HFFc6 (cell line): ENCODE measurements at regions not wholly inside any gene's neighbourhood (a gene's known extent, or its start where the extent isn't known, plus 50 kb on each side); places are given as distances from the start of the nearest gene placed in this dataset.

ENCODE experiments used
- DNase-seq: peaks from one replicate; pipeline ENCODE4 v3.0.0-alpha.2; 2018
- H3K27ac Mint-ChIP-seq: 2 replicates; pipeline ENCODE4 v1.8.0; 2020; ENCODE audit warnings: mild to moderate bottlenecking, mixed read lengths
- H3K27me3 Mint-ChIP-seq: 2 replicates; pipeline ENCODE4 v1.8.0; 2021; ENCODE audit warnings: mild to moderate bottlenecking, moderate library complexity, mixed read lengths; ENCODE audit not compliant: insufficient read depth
- H3K36me3 Mint-ChIP-seq: 2 replicates; pipeline ENCODE4 v1.8.0; 2021; ENCODE audit warnings: low read depth, mixed read lengths
- H3K4me1 Mint-ChIP-seq: 2 replicates; pipeline ENCODE4 v1.8.0; 2020; ENCODE audit warnings: low read depth, mixed read lengths
- H3K4me3 Mint-ChIP-seq: 2 replicates; pipeline ENCODE4 v1.8.0; 2020; ENCODE audit warnings: mild to moderate bottlenecking, moderate library complexity, mixed read lengths
- H3K9me3 Mint-ChIP-seq: 2 replicates; pipeline ENCODE4 v1.8.0; 2020; ENCODE audit warnings: mild to moderate bottlenecking, mixed read lengths
- TF ChIP-seq, protein P1 (sequence below): fragments of 200-600 bp; sonication (generic); IDR thresholded peaks from 2 replicates; pipeline ENCODE4 v1.5.0; 2021; ENCODE audit warnings: antibody characterized with exemption, mild to moderate bottlenecking

DNA sequence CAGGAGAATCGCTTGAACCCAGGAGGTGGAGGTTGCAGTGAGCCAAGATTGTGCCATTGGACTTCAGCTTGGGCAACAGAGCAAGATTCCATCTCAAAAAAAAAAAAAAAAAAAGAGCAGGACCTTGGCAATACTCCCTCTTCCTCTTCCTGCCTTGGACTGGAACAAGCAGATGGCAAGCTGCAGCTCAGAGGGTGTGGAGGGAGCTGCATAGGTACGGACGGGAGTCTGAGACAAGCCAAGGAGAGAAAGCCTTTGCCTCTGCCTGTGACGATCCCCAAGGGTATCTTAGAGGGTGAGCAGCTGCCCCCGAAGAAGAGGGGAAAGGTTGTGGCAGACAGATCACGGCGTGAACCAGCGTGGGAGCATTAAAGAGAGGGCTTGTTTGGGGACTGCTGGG lies 109.2 kb downstream of the AIPL1 start:
- H3K9me3 Mint-ChIP-seq, result peaks cover 5% of the 10 kb centered on the region; the same call in 1 of the 2 replicates
- TF ChIP-seq, protein P1, sequence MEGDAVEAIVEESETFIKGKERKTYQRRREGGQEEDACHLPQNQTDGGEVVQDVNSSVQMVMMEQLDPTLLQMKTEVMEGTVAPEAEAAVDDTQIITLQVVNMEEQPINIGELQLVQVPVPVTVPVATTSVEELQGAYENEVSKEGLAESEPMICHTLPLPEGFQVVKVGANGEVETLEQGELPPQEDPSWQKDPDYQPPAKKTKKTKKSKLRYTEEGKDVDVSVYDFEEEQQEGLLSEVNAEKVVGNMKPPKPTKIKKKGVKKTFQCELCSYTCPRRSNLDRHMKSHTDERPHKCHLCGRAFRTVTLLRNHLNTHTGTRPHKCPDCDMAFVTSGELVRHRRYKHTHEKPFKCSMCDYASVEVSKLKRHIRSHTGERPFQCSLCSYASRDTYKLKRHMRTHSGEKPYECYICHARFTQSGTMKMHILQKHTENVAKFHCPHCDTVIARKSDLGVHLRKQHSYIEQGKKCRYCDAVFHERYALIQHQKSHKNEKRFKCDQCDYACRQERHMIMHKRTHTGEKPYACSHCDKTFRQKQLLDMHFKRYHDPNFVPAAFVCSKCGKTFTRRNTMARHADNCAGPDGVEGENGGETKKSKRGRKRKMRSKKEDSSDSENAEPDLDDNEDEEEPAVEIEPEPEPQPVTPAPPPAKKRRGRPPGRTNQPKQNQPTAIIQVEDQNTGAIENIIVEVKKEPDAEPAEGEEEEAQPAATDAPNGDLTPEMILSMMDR, result no peak
- H3K27ac Mint-ChIP-seq, result no peak overlapping the region
- no peak overlapping the region for H3K4me3 Mint-ChIP-seq
- DNase-seq, result no peak
- H3K27me3 Mint-ChIP-seq, result peaks cover 4% of the 10 kb centered on the region
- no peaks in the 10 kb centered on the region for H3K36me3 Mint-ChIP-seq
- no peaks in the 10 kb centered on the region for H3K4me1 Mint-ChIP-seq

DNA sequence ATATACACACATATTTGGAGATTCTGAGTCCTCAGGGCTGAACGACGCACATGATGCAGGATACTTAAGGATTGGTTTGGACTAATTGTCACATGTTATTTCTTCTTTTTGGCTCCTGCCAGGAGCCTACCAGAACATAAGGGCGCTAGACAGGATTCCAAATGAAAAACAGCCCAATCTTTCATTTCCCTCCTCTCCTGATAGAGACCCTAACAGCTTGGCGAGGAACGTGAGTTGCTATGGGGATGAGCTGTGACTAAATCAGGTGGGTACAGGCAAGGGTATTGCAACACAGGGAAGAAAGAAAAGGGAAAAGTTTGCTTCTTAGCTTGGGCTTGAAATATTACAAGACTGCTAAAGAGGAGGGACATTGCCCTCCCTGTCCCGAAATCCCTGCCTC lies 109.9 kb downstream of the AIPL1 start:
- H3K36me3 Mint-ChIP-seq, result no peaks in the 10 kb centered on the region
- H3K9me3 Mint-ChIP-seq, result peaks cover 5% of the 10 kb centered on the region; the same call in 1 of the 2 replicates
- peaks cover 4% of the 10 kb centered on the region for H3K27me3 Mint-ChIP-seq
- H3K4me1 Mint-ChIP-seq, result no peaks in the 10 kb centered on the region
- H3K27ac Mint-ChIP-seq, result no peak overlapping the region
- DNase-seq, result no peak
- TF ChIP-seq, protein P1, result no peak
- H3K4me3 Mint-ChIP-seq, result no peak overlapping the region

DNA sequence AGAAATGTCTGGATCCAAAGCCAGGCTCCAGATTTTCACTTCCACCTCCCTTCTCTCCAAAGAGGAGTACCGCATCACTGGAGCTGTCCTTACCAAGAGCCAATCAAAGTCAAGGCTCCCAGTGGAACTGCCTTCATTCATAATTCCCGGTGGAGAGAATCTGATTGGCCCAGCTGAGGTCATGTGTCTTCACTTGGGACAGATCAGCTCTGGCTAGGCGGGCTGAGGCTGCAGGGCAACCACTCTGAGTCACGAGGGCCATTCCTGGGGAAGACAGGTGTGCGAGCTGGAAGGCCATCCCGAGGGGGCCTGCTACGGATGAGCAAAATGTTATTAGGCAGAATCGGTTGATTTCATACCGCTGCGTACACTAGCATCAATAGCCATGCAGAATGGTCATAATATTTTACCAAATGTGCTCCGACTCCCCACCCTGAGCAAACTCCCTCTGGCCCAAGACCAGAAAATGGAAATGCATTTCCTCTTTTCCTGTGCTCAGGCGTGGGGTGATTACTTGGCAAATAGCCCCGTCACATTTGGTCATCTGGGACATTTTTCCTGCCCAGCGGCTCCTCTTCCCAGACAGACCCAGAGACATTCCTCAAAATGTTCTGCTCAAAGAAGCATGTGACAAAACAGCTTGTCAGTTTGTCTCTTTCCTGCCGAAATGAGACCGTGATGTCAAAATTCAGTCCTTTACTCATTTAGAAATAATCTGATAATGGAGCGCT lies 111.1 kb downstream of the AIPL1 start:
- Mint-ChIP-seq H3K36me3 (no peaks in the 10 kb centered on the region), H3K27ac (no peak overlapping the region), H3K4me3 (no peak overlapping the region), H3K27me3 (peaks cover 4% of the 10 kb centered on the region), H3K4me1 (no peaks in the 10 kb centered on the region), H3K9me3 (peaks cover 5% of the 10 kb centered on the region; the same call in 1 of the 2 replicates)
- TF ChIP-seq, protein P1, result no peak
- no peak for DNase-seq

DNA sequence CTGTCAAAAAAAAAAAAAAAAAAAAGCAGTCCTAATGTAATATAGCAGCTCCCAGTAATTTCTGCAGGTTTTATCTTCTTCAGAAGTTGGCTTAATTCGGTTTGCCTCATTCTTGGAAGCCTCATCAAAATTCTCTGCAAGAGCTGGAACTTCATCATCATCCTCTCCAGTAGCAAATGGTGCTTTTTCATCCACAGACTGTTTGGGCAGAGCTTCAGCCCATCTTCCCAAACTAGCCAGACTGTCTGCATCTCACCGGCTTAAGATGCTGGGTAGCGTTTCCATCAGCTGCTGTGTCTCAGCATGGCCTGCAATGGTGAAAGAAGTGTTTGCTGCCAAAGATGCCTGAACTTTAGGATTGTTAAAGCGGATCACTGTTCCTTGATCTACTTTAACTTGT lies 112.6 kb downstream of the AIPL1 start:
- Mint-ChIP-seq H3K27ac (no peak overlapping the region), H3K4me1 (no peaks in the 10 kb centered on the region), H3K36me3 (no peaks in the 10 kb centered on the region), H3K27me3 (peaks cover 2% of the 10 kb centered on the region), H3K4me3 (no peak overlapping the region), H3K9me3 (peaks cover 11% of the 10 kb centered on the region; the same call in 1 of the 2 replicates)
- DNase-seq, result no peak
- TF ChIP-seq, protein P1, result no peak

DNA sequence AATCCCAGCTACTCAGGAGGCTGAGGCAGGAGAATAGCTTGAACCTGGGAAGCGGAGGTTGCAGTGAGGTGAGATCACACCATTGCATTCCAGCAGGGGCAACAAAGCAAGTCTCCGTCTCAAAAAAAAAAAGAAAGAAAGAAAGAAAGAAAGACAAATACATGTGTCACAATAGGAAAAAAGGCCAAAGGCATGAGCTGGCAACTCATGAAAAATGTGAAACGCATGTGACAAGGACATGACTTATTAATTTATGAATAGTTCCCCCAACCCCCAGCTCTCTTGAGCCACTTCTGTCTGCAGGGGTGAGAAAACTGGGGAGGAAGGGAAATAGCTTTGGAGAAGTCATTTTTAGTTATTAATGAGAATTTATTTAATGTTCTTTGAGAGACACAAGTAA lies 120.6 kb downstream of the AIPL1 start:
- Mint-ChIP-seq H3K9me3 (peaks cover 12% of the 10 kb centered on the region; the same call in 1 of the 2 replicates), H3K27me3 (peaks cover 2% of the 10 kb centered on the region; the same call in 1 of the 2 replicates), H3K4me1 (no peaks in the 10 kb centered on the region), H3K36me3 (no peaks in the 10 kb centered on the region), H3K4me3 (no peak overlapping the region), H3K27ac (no peak overlapping the region)
- TF ChIP-seq, protein P1, result no peak
- DNase-seq, result no peak
